ENCODE measurements at regions not wholly inside any gene's neighbourhood (a gene's known extent, or its start where the extent isn't known, plus 50 kb on each side); places are given as distances from the start of the nearest gene placed in this dataset.

GRCh38 chr22:22406445-22407027, 102.0 kb downstream of the ZNF280B start:
- DNase-seq (ENCODE audit: low spot score) = no peak
- in situ Hi-C loops (cut with HindIII; ENCODE audit: low sequenced_read_pairs) = no loop called here

- in situ Hi-C loops (cut with HindIII; ENCODE audit: low sequenced_read_pairs) = no loop called here
- no peak for DNase-seq (ENCODE audit: low spot score)
Observed at GRCh38 chr22:22407061-22407460, 101.5 kb downstream of the ZNF280B start.

- in situ Hi-C loops (cut with HindIII; ENCODE audit: low sequenced_read_pairs) = no loop called here
- no peak for DNase-seq (ENCODE audit: low spot score)
Observed at GRCh38 chr22:22408269-22408668, 100.3 kb downstream of the ZNF280B start.

GRCh38 chr22:22408731-22409696, 99.5 kb downstream of the ZNF280B start:
- peak; percentile 9 for DNase-seq (ENCODE audit: low spot score)
- in situ Hi-C loops (cut with HindIII; ENCODE audit: low sequenced_read_pairs) = no loop called here

GRCh38 chr22:22410121-22410520, 98.4 kb downstream of the ZNF280B start:
- in situ Hi-C loops (cut with HindIII; ENCODE audit: low sequenced_read_pairs) = no loop called here
- no peak for DNase-seq (ENCODE audit: low spot score)

- in situ Hi-C loops (cut with HindIII; ENCODE audit: low sequenced_read_pairs) = no loop called here
- no peak for DNase-seq (ENCODE audit: low spot score)
Observed at GRCh38 chr22:22410677-22411076, 97.9 kb downstream of the ZNF280B start.

- in situ Hi-C loops (cut with HindIII; ENCODE audit: low sequenced_read_pairs) = no loop called here
- DNase-seq (ENCODE audit: low spot score) = no peak
Observed at GRCh38 chr22:22414266-22414665, 94.3 kb downstream of the ZNF280B start.

- in situ Hi-C loops (cut with HindIII; ENCODE audit: low sequenced_read_pairs) = no loop called here
- no peak for DNase-seq (ENCODE audit: low spot score)
Observed at GRCh38 chr22:22417495-22418162, 90.9 kb downstream of the ZNF280B start.

- in situ Hi-C loops (cut with HindIII; ENCODE audit: low sequenced_read_pairs) = no loop called here
- DNase-seq (ENCODE audit: low spot score) = no peak
Observed at GRCh38 chr22:22418163-22418549, 90.4 kb downstream of the ZNF280B start.

GRCh38 chr22:22418957-22419356, 89.6 kb downstream of the ZNF280B start:
- in situ Hi-C loops (cut with HindIII; ENCODE audit: low sequenced_read_pairs) = no loop called here
- DNase-seq (ENCODE audit: low spot score) = no peak

- DNase-seq (ENCODE audit: low spot score) = no peak
- in situ Hi-C loops (cut with HindIII; ENCODE audit: low sequenced_read_pairs) = no loop called here
Observed at GRCh38 chr22:22420580-22420979, 88.0 kb downstream of the ZNF280B start.

GRCh38 chr22:22421392-22421791, 87.2 kb downstream of the ZNF280B start:
- DNase-seq (ENCODE audit: low spot score) = no peak
- in situ Hi-C loops (cut with HindIII; ENCODE audit: low sequenced_read_pairs) = no loop called here

- in situ Hi-C loops (cut with HindIII; ENCODE audit: low sequenced_read_pairs) = no loop called here
- peak; percentile 46 for DNase-seq (ENCODE audit: low spot score)
Observed at GRCh38 chr22:22422629-22423112, 85.9 kb downstream of the ZNF280B start.

GRCh38 chr22:22423681-22424080, 84.9 kb downstream of the ZNF280B start:
- no peak for DNase-seq (ENCODE audit: low spot score)
- in situ Hi-C loops (cut with HindIII; ENCODE audit: low sequenced_read_pairs) = no loop called here

GRCh38 chr22:22424210-22424800, 84.2 kb downstream of the ZNF280B start:
- no peak for DNase-seq (ENCODE audit: low spot score)
- in situ Hi-C loops (cut with HindIII; ENCODE audit: low sequenced_read_pairs) = no loop called here

- DNase-seq (ENCODE audit: low spot score) = no peak
- in situ Hi-C loops (cut with HindIII; ENCODE audit: low sequenced_read_pairs) = no loop called here
Observed at GRCh38 chr22:22424956-22425355, 83.6 kb downstream of the ZNF280B start.

- in situ Hi-C loops (cut with HindIII; ENCODE audit: low sequenced_read_pairs) = no loop called here
- DNase-seq (ENCODE audit: low spot score) = no peak
Observed at GRCh38 chr22:22425356-22425755, 83.2 kb downstream of the ZNF280B start.

- in situ Hi-C loops (cut with HindIII; ENCODE audit: low sequenced_read_pairs) = no loop called here
Observed at GRCh38 chr22:22425783-22426624, 82.5 kb downstream of the ZNF280B start.

GRCh38 chr22:22427542-22428065, 80.9 kb downstream of the ZNF280B start:
- DNase-seq (ENCODE audit: low spot score) = no peak
- in situ Hi-C loops (cut with HindIII; ENCODE audit: low sequenced_read_pairs) = no loop called here

More at GRCh38 chr22:22425783-22426624, 82.5 kb downstream of the ZNF280B start:
- DNase-seq (ENCODE audit: low spot score) = no peak

All from G401 (cell line).